Stomach (tissue), 4 donors: ENCODE measurements at regions not wholly inside any gene's neighbourhood (a gene's known extent, or its start where the extent isn't known, plus 50 kb on each side); places are given as distances from the start of the nearest gene placed in this dataset.

ENCODE experiments used
- POLR2A ChIP-seq, 4 donors: fragments of 450-650 bp; IDR thresholded peaks; one replicate each; pipeline ENCODE4 v1.6.1; 2016; ENCODE audit warnings: antibody characterized with exemption in 4 of 4, control low read depth in 2 of 4, mild to moderate bottlenecking in 1 of 4, moderate library complexity in 1 of 4
- POLR2AphosphoS5 ChIP-seq, 3 donors: sonication (generic); formaldehyde crosslinking; IDR thresholded peaks; one replicate each; pipeline ENCODE4 v1.6.1; 2016; ENCODE audit warnings: antibody characterized with exemption in 3 of 3
- TF ChIP-seq, protein P1 (sequence below), 7 experiments: fragments of 450-650 bp in 4 of 7; fragments of 200-600 bp in 3 of 7; sonication (generic) in 3 of 7; IDR thresholded peaks; one replicate each; pipeline ENCODE4 v1.5.1; 2016 to 2019; ENCODE audit warnings: antibody characterized with exemption in 7 of 7, control low read depth in 2 of 7, mild to moderate bottlenecking in 1 of 7

DNA sequence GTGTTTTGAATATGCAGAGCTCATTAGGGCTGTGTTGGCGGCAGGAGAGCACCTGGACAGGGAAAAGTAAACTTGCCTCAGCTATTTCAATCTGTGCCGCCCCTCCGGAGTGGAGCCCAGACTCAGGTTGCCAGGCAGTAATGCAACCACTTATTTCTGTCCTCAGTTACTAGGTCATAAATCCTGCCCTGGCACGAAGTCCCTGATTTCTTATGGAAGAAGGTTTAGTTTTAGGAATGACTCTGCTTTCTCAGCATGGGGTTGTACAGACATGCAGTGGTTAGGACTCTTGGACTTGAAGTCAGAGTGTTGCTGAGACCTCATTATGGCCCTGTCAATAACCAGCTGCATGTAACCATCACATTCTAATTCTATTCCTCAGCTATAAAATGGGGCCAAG, 98.3 kb upstream of the FGGY start:
- TF ChIP-seq POLR2A (IDR thresholded peaks at IDR 0.05) (no peak), POLR2AphosphoS5 (IDR thresholded peaks at IDR 0.05) (peak in 1 of 3 donors; percentile 4)
- TF ChIP-seq, protein P1, sequence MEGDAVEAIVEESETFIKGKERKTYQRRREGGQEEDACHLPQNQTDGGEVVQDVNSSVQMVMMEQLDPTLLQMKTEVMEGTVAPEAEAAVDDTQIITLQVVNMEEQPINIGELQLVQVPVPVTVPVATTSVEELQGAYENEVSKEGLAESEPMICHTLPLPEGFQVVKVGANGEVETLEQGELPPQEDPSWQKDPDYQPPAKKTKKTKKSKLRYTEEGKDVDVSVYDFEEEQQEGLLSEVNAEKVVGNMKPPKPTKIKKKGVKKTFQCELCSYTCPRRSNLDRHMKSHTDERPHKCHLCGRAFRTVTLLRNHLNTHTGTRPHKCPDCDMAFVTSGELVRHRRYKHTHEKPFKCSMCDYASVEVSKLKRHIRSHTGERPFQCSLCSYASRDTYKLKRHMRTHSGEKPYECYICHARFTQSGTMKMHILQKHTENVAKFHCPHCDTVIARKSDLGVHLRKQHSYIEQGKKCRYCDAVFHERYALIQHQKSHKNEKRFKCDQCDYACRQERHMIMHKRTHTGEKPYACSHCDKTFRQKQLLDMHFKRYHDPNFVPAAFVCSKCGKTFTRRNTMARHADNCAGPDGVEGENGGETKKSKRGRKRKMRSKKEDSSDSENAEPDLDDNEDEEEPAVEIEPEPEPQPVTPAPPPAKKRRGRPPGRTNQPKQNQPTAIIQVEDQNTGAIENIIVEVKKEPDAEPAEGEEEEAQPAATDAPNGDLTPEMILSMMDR (IDR thresholded peaks at IDR 0.05) = no peak
